ENCODE measurements at regions not wholly inside any gene's neighbourhood (a gene's known extent, or its start where the extent isn't known, plus 50 kb on each side); places are given as distances from the start of the nearest gene placed in this dataset.
A peak's percentile ranks its signal among the peaks of the same experiment; 100 is the strongest.
"Not testable (repeated sequence)": the region's sequence is repeated elsewhere in the genome, so short reads cannot be mapped to it uniquely, and the experiment has no call there.

DNA sequence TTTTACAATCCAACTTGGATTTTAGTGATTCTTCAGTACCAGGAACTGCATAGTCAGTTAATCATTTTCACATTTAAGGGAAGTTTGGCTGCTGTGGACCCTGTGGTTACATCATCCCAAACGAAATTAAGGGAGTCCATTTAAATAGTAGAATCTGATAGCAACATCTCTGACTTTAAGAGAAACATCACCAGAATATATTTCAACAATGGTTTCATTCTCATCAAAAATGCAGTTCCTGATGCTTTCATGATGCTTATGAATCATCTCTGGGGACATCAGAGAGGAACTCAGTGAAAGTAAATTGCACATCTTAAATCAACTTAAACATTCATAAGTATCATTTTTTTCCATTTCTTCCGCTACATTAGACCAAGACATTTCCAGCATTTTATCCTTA, 1170.7 kb downstream of the FSCB start:
- CTCF ChIA-PET: no interaction called here
- BruUV-seq (replicated peaks): no TSS peak

DNA sequence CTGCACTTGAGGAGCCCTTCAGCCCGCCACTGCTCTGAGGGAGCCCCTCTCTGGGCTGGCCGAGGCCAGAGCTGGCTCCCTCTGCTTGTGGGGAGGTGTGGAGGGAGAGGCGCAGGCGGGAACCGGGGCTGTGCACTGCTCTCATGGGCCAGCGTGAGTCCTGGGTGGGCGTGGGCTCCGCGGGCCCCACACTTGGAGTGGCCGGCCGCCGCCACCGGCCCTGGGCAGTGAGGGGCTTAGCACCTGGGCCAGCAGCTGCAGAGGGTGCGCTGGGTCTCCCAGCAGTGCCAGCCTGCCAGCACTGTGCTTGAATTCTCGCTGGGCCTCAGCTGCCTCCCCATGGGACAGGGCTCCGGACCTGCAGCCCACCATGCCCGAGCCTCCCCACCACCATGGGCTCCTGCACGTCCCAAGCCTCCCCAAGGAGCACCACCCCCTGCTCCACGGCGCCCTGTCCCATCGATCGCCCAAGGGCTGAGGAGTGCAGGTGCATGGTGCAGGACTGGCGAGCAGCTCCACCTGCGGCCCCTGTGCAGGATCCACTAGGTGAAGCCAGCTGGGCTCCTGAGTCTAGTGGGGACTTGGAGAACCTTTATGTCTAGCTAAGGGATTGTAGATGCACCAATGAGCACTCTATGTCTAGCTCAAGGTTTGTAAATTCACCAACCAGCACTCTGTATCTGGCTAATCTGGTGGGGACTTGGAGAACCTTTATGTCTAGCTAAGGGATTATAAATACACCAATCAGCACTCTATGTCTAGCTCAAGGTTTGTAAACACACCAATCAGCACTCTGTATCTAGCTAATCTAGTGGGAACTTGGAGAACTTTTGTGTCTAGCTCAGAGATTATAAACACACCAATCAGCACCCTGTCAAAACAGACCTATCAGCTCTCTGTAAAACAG, 1180.3 kb downstream of the FSCB start:
- H4K20me1 ChIP-seq (ENCODE audit: low read length); H3K4me3 ChIP-seq (ENCODE audit: low read length); H3K27me3 ChIP-seq (ENCODE audit: low read length); H3F3A ChIP-seq (ENCODE audit: low read length, unreplicated experiment); POLR2A ChIA-PET (ENCODE audit: unreplicated experiment); CTCF ChIA-PET; H3K9ac ChIP-seq (ENCODE audit: low read length); H3K36me3 ChIP-seq (ENCODE audit: low read depth, low read length); intact Hi-C loops (cut with micrococcal nuclease); H3K9me3 ChIP-seq (ENCODE audit: low read length); H3K4me2 ChIP-seq (ENCODE audit: low read length); H3K9me2 ChIP-seq (replicated peaks; ENCODE audit: low read length); H3K4me1 ChIP-seq (ENCODE audit: insufficient read depth, low read length); H3K27ac ChIP-seq (ENCODE audit: low read length); H3K79me2 ChIP-seq (ENCODE audit: low read length); H2AFZ ChIP-seq (ENCODE audit: low read length); DNase-seq; ATAC-seq; BruUV-seq (replicated peaks): not testable (repeated sequence)

More for the DNA sequence above, 1170.7 kb downstream of the FSCB start:
- no peak for ATAC-seq
- H3K9me2 ChIP-seq (replicated peaks; ENCODE audit: low read length): no peaks in the 10 kb centered on the region
- H4K20me1 ChIP-seq (ENCODE audit: low read length): no peaks in the 10 kb centered on the region
- H3F3A ChIP-seq (ENCODE audit: low read length, unreplicated experiment): no peaks in the 10 kb centered on the region
- H3K36me3 ChIP-seq (ENCODE audit: low read depth, low read length): no peaks in the 10 kb centered on the region
- intact Hi-C loops (cut with micrococcal nuclease): no loop called here
- no peaks in the 10 kb centered on the region for H3K4me1 ChIP-seq (ENCODE audit: insufficient read depth, low read length)
- H3K9ac ChIP-seq (ENCODE audit: low read length): no peak overlapping the region
- H3K4me3 ChIP-seq (ENCODE audit: low read length): no peak overlapping the region
- H3K27ac ChIP-seq (ENCODE audit: low read length): no peak overlapping the region
- H3K4me2 ChIP-seq (ENCODE audit: low read length): no peak overlapping the region
- no peaks in the 10 kb centered on the region for H3K27me3 ChIP-seq (ENCODE audit: low read length)
- TF ChIP-seq, protein P1, sequence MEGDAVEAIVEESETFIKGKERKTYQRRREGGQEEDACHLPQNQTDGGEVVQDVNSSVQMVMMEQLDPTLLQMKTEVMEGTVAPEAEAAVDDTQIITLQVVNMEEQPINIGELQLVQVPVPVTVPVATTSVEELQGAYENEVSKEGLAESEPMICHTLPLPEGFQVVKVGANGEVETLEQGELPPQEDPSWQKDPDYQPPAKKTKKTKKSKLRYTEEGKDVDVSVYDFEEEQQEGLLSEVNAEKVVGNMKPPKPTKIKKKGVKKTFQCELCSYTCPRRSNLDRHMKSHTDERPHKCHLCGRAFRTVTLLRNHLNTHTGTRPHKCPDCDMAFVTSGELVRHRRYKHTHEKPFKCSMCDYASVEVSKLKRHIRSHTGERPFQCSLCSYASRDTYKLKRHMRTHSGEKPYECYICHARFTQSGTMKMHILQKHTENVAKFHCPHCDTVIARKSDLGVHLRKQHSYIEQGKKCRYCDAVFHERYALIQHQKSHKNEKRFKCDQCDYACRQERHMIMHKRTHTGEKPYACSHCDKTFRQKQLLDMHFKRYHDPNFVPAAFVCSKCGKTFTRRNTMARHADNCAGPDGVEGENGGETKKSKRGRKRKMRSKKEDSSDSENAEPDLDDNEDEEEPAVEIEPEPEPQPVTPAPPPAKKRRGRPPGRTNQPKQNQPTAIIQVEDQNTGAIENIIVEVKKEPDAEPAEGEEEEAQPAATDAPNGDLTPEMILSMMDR (conservative IDR thresholded peaks at IDR 0.05; ENCODE audit: low read depth, low read length): no peak
- TF ChIP-seq EZH2 (IDR thresholded peaks at IDR 0.05; ENCODE audit: low read length, unreplicated experiment) (no peak), EZH2phosphoT487 (IDR thresholded peaks at IDR 0.05; ENCODE audit: borderline replicate concordance, low read length) (no peak)
- no peak overlapping the region for H2AFZ ChIP-seq (ENCODE audit: low read length)
- DNase-seq: no peak
- no peaks in the 10 kb centered on the region for H3K79me2 ChIP-seq (ENCODE audit: low read length)
- POLR2A ChIA-PET (ENCODE audit: unreplicated experiment): no interaction called here
- no peaks in the 10 kb centered on the region for H3K9me3 ChIP-seq (ENCODE audit: low read length)

DNA sequence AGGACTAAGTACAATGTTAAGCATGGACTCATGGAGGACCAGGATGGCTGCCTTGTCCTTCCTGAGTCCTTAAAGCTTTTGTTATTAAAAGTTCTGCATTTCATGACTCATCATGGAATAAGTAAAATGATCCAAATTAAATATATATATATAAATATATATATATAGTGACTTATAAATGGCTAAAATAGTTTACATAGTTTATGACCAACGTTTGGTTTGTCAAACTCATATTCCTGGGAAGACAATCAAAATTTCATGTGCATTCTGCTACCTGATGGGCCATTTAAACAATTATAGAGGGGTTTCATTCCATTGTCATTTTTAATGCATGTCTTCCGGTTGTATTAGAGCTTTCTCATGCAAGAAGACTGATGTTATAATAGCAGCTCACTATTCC, 1190.7 kb downstream of the FSCB start:
- Histone ChIP-seq H3K4me3 (ENCODE audit: low read length) (no peak overlapping the region), H3F3A (ENCODE audit: low read length, unreplicated experiment) (no peaks in the 10 kb centered on the region), H3K79me2 (ENCODE audit: low read length) (no peaks in the 10 kb centered on the region), H4K20me1 (ENCODE audit: low read length) (no peaks in the 10 kb centered on the region), H2AFZ (ENCODE audit: low read length) (no peak overlapping the region), H3K27ac (ENCODE audit: low read length) (peak overlapping the region; percentile 60), H3K4me1 (ENCODE audit: insufficient read depth, low read length) (peaks cover 21% of the 10 kb centered on the region), H3K9me2 (replicated peaks; ENCODE audit: low read length) (no peaks in the 10 kb centered on the region), H3K36me3 (ENCODE audit: low read depth, low read length) (no peaks in the 10 kb centered on the region), H3K4me2 (ENCODE audit: low read length) (no peak overlapping the region), H3K9ac (ENCODE audit: low read length) (no peak overlapping the region), H3K27me3 (ENCODE audit: low read length) (no peaks in the 10 kb centered on the region), H3K9me3 (ENCODE audit: low read length) (no peaks in the 10 kb centered on the region)
- DNase-seq (peak; percentile 50), ATAC-seq (peak; percentile 61)
- POLR2A ChIA-PET (ENCODE audit: unreplicated experiment): no interaction called here
- CTCF ChIA-PET: no interaction called here
- no TSS peak for BruUV-seq (replicated peaks)
- TF ChIP-seq EZH2 (IDR thresholded peaks at IDR 0.05; ENCODE audit: low read length, unreplicated experiment): no peak
- TF ChIP-seq, protein P1 (conservative IDR thresholded peaks at IDR 0.05; ENCODE audit: low read depth, low read length): no peak
- TF ChIP-seq EZH2phosphoT487 (IDR thresholded peaks at IDR 0.05; ENCODE audit: borderline replicate concordance, low read length): no peak
- intact Hi-C loops (cut with micrococcal nuclease): loop anchor here (10.0 kb wide), 1 partner anchor 372 kb away; no protein-coding TSS in a partner anchor

Data from PC-3 (cell line).